Fibroblast of mammary gland (primary cell): ENCODE measurements at regions not wholly inside any gene's neighbourhood (a gene's known extent, or its start where the extent isn't known, plus 50 kb on each side); places are given as distances from the start of the nearest gene placed in this dataset.

Experiments used
- DNase-seq: peaks from one replicate; pipeline ENCODE4 v3.0.0-alpha.2; 2010; ENCODE audit warnings: low read depth
- H3K4me3 ChIP-seq: 2 replicates; pipeline ENCODE4 v1.5.1; 2011; ENCODE audit warnings: low read depth, mild to moderate bottlenecking, low read length, moderate library complexity; ENCODE audit not compliant: control insufficient read depth
- TF ChIP-seq, protein P1 (sequence below): conservative IDR thresholded peaks from 2 replicates; pipeline ENCODE4 v1.5.1; 2011; ENCODE audit warnings: low read depth, low read length, inconsistent platforms; ENCODE audit not compliant: control insufficient read depth, insufficient read depth

DNA sequence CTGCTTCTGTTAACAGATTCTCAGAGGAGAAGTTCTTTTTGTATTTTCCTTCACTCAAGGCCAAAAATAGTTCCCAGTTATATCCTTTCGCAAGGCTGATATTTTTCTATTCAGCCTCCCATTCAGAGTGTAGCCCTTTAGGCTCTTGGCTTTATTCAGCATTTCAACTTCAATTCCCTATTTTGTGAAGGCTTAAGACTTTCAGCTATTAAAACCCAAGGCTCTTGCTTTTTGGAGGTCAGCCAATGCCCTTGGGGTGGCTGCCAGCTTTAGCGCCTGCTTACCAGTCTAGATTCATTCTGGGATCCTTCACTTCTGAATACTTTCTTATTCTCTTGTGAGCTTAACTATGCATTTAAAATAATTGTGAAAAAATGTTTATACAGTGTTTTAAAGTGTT is 57.3 kb upstream of the ADGRA3 start:
- peak; percentile 11 for DNase-seq
- TF ChIP-seq, protein P1, sequence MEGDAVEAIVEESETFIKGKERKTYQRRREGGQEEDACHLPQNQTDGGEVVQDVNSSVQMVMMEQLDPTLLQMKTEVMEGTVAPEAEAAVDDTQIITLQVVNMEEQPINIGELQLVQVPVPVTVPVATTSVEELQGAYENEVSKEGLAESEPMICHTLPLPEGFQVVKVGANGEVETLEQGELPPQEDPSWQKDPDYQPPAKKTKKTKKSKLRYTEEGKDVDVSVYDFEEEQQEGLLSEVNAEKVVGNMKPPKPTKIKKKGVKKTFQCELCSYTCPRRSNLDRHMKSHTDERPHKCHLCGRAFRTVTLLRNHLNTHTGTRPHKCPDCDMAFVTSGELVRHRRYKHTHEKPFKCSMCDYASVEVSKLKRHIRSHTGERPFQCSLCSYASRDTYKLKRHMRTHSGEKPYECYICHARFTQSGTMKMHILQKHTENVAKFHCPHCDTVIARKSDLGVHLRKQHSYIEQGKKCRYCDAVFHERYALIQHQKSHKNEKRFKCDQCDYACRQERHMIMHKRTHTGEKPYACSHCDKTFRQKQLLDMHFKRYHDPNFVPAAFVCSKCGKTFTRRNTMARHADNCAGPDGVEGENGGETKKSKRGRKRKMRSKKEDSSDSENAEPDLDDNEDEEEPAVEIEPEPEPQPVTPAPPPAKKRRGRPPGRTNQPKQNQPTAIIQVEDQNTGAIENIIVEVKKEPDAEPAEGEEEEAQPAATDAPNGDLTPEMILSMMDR = no peak
- no peak overlapping the region for H3K4me3 ChIP-seq

DNA sequence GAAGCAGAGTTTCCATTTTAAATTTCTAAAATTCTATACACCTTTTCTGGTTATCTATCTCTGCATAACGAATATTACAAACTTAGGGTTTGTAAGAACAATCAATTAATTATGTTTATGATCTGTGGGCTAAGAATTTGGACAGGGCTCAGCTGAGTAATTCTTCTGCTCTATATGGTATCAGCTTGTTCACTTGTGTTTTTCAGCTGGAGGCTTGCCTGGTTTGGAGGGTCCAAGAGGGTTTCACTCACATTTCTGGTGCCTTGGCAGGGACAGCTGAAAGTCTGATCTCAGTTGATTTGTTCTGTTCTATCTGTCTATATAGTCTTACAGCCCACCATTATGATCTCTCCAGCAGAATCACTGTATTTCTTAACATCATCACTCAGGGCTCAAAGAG is 57.8 kb upstream of the ADGRA3 start:
- H3K4me3 ChIP-seq = no peak overlapping the region
- TF ChIP-seq, protein P1 = no peak
- DNase-seq = no peak

DNA sequence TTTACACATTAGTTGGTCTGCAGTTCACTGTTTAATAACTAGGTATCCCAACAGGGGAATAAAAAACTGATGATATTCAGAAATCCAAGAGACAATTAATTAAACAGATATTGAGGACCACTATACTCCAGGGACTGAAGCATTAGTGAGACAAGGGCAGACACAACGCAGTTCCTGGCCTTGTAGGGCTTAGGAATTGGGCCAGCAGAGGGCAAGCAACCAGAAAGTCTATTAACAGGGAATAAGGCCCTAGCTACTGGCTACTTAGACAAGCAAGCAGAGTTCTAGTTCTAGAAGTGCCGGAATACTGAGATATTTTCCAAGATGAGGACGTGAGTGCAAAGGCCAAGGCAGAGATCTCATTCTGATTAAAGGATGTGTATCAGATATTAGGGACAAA is 58.6 kb upstream of the ADGRA3 start:
- TF ChIP-seq, protein P1 = no peak
- no peak for DNase-seq
- H3K4me3 ChIP-seq = no peak overlapping the region

DNA sequence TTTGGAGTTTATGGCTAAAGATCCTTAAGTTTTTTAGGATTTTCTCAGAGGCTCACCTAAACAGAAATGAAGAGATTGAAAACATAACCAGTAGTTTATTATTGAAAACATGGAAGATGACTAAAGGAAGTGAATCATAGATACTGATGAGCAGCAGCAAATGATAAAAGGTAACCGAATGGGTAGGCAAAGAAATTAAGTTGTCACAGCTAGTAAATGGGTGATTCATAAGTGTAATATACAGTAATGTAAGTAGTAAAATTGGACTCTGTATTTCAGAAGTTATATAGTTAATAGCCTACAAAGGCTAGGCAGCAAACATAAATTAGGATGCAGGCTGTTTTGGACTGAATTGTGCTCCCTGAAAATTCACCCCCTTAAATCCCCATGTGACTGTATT is 59.0 kb upstream of the ADGRA3 start:
- no peak overlapping the region for H3K4me3 ChIP-seq
- DNase-seq = no peak
- TF ChIP-seq, protein P1 = no peak

DNA sequence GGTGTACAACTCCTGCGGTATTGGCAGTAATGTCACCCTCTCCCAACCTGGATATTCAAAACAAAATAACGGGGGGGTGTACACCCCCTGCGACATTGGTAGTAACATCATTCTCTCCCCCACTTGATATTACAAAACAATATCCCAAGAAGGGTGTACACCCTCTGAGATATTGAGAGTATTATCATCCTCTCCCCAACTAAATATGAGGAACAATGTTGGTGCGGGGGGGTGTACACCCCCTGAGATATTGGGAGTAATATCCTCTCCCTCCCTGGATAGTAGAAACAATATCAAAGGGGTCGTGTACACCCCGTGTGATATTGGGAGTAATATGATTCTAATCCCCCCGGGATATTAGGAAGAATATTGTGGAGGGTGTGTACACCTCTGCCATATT is 71.4 kb upstream of the ADGRA3 start:
- H3K4me3 ChIP-seq = no peak overlapping the region
- no peak for DNase-seq
- TF ChIP-seq, protein P1 = no peak

DNA sequence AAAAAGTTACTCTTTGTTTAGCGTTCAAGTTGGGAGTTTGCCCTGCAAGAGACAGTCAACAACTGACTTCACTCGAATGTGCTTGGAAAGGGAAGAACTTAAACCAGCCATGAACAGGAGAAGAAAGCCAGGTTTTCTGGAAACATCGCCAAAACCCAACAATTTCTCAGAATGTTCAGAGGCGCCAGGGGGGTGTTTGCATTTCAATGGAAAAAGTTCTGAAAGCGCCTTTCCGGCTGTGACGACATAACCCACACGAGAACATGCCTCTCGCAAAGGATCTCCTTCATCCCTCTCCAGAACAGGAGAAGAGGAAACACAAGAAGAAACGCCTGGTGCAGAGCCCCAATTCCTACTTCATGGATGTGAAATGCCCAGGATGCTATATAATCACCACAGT is 78.1 kb upstream of the ADGRA3 start:
- TF ChIP-seq, protein P1 = no peak
- peak; percentile 1 for DNase-seq
- no peak overlapping the region for H3K4me3 ChIP-seq

DNA sequence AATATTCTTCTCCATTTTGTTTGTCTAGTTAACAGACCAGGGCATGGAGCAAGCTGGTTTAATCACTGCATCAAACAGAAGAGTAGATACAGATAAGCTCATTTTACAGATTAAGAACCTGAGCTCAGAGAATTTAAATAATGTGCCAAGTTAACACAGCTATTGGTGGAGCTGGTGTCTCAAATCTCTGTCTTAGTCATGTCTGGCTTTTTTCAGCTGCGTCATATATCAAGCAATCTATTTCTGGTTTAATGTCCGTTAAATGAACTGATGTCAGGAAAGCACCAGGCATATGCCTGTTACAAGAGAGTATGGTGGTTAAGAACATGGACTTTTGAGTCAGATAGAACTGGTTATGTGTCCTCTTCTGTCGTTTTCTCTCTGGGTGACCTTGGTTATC is 79.8 kb upstream of the ADGRA3 start:
- DNase-seq = peak; percentile 24
- TF ChIP-seq, protein P1 = no peak
- H3K4me3 ChIP-seq = no peak overlapping the region
